NCI-H128 (cell line): ENCODE measurements at regions not wholly inside any gene's neighbourhood (a gene's known extent, or its start where the extent isn't known, plus 50 kb on each side); places are given as distances from the start of the nearest gene placed in this dataset.

ENCODE experiments used
- DNase-seq: peaks from one replicate; lab custom pipeline; 2025; ENCODE audit not compliant: unreplicated experiment; lab: John Stamatoyannopoulos, UW

- DNase-seq: no peak
These were observed 99.7 kb upstream of the WLS start for GRCh38 chr1:68332041-68332440.

GRCh38 chr1:68331117-68331865, 99.0 kb upstream of the WLS start:
- DNase-seq: no peak

- no peak for DNase-seq
These were observed 98.1 kb upstream of the WLS start for GRCh38 chr1:68330391-68330790.

- DNase-seq: no peak
These were observed 96.9 kb upstream of the WLS start for GRCh38 chr1:68329096-68329835.

- no peak for DNase-seq
These were observed 96.2 kb upstream of the WLS start for GRCh38 chr1:68328490-68328889.

- DNase-seq: no peak
These were observed 95.1 kb upstream of the WLS start for GRCh38 chr1:68327414-68327813.

- DNase-seq: no peak
These were observed 94.2 kb upstream of the WLS start for GRCh38 chr1:68326481-68326880.

GRCh38 chr1:68324316-68324715, 92.0 kb upstream of the WLS start:
- DNase-seq: no peak

- no peak for DNase-seq
These were observed 90.7 kb upstream of the WLS start for GRCh38 chr1:68322837-68323687.

- no peak for DNase-seq
These were observed 89.8 kb upstream of the WLS start for GRCh38 chr1:68322096-68322495.

GRCh38 chr1:68321084-68321685, 88.9 kb upstream of the WLS start:
- no peak for DNase-seq

GRCh38 chr1:68320349-68320748, 88.0 kb upstream of the WLS start:
- no peak for DNase-seq

GRCh38 chr1:68319907-68320306, 87.6 kb upstream of the WLS start:
- no peak for DNase-seq

GRCh38 chr1:68317543-68317942, 85.2 kb upstream of the WLS start:
- DNase-seq: no peak

GRCh38 chr1:68314151-68314780, 81.9 kb upstream of the WLS start:
- no peak for DNase-seq

- peak; percentile 73 for DNase-seq
These were observed 81.4 kb upstream of the WLS start for GRCh38 chr1:68313735-68314134.

- DNase-seq: no peak
These were observed 75.7 kb upstream of the WLS start for GRCh38 chr1:68308034-68308433.

GRCh38 chr1:68307378-68307787, 75.1 kb upstream of the WLS start:
- DNase-seq: no peak

GRCh38 chr1:68301471-68302001, 69.2 kb upstream of the WLS start:
- peak; percentile 32 for DNase-seq

- no peak for DNase-seq
These were observed 62.2 kb upstream of the WLS start for GRCh38 chr1:68294367-68295066.
